ENCODE measurements at regions not wholly inside any gene's neighbourhood (a gene's known extent, or its start where the extent isn't known, plus 50 kb on each side); places are given as distances from the start of the nearest gene placed in this dataset.

GRCh38 chr5:143870362-143870761 is 58.4 kb downstream of the HMHB1 start:
- no peak for DNase-seq (ENCODE audit: low read depth)

GRCh38 chr5:143870871-143871632 is 59.1 kb downstream of the HMHB1 start:
- DNase-seq (ENCODE audit: low read depth): no peak

GRCh38 chr5:143871672-143872071 is 59.7 kb downstream of the HMHB1 start:
- DNase-seq (ENCODE audit: low read depth): no peak

GRCh38 chr5:143874312-143874711 is 62.4 kb downstream of the HMHB1 start:
- DNase-seq (ENCODE audit: low read depth): no peak

GRCh38 chr5:143877196-143877595 is 65.2 kb downstream of the HMHB1 start:
- DNase-seq (ENCODE audit: low read depth): no peak

GRCh38 chr5:143878430-143878829 is 66.5 kb downstream of the HMHB1 start:
- no peak for DNase-seq (ENCODE audit: low read depth)

- no peak for DNase-seq (ENCODE audit: low read depth)
Observed at GRCh38 chr5:143879646-143880045, 67.7 kb downstream of the HMHB1 start.

- DNase-seq (ENCODE audit: low read depth): no peak
Observed at GRCh38 chr5:143880178-143880577, 68.2 kb downstream of the HMHB1 start.

- DNase-seq (ENCODE audit: low read depth): no peak
Observed at GRCh38 chr5:143882520-143882919, 70.6 kb downstream of the HMHB1 start.

- DNase-seq (ENCODE audit: low read depth): no peak
Observed at GRCh38 chr5:143886096-143886495, 74.1 kb downstream of the HMHB1 start.

- DNase-seq (ENCODE audit: low read depth): no peak
Observed at GRCh38 chr5:143886651-143887638, 75.0 kb downstream of the HMHB1 start.

GRCh38 chr5:143887903-143888665 is 76.1 kb downstream of the HMHB1 start:
- no peak for DNase-seq (ENCODE audit: low read depth)

- no peak for DNase-seq (ENCODE audit: low read depth)
Observed at GRCh38 chr5:143888912-143889311, 77.0 kb downstream of the HMHB1 start.

- DNase-seq (ENCODE audit: low read depth): no peak
Observed at GRCh38 chr5:143889986-143890385, 78.0 kb downstream of the HMHB1 start.

- no peak for DNase-seq (ENCODE audit: low read depth)
Observed at GRCh38 chr5:143890487-143890886, 78.5 kb downstream of the HMHB1 start.

- no peak for DNase-seq (ENCODE audit: low read depth)
Observed at GRCh38 chr5:143892271-143892670, 80.3 kb downstream of the HMHB1 start.

- no peak for DNase-seq (ENCODE audit: low read depth)
Observed at GRCh38 chr5:143892908-143893307, 80.9 kb downstream of the HMHB1 start.

- DNase-seq (ENCODE audit: low read depth): no peak
Observed at GRCh38 chr5:143893638-143894037, 81.7 kb downstream of the HMHB1 start.

GRCh38 chr5:143896516-143896915 is 84.6 kb downstream of the HMHB1 start:
- DNase-seq (ENCODE audit: low read depth): no peak

- DNase-seq (ENCODE audit: low read depth): no peak
Observed at GRCh38 chr5:143896966-143897365, 85.0 kb downstream of the HMHB1 start.

GRCh38 chr5:143898381-143898780 is 86.4 kb downstream of the HMHB1 start:
- DNase-seq (ENCODE audit: low read depth): no peak

GRCh38 chr5:143898916-143899591 is 87.1 kb downstream of the HMHB1 start:
- no peak for DNase-seq (ENCODE audit: low read depth)
